ENCODE measurements at regions not wholly inside any gene's neighbourhood (a gene's known extent, or its start where the extent isn't known, plus 50 kb on each side); places are given as distances from the start of the nearest gene placed in this dataset.

GRCh38 chr4:17414392-17414791 is 97.5 kb downstream of the QDPR start:
- no peak overlapping the region for H3K4me3 ChIP-seq
- H3K4me1 ChIP-seq: no peaks in the 10 kb centered on the region
- no peak overlapping the region for H3K27ac ChIP-seq
- TF ChIP-seq, protein P1, sequence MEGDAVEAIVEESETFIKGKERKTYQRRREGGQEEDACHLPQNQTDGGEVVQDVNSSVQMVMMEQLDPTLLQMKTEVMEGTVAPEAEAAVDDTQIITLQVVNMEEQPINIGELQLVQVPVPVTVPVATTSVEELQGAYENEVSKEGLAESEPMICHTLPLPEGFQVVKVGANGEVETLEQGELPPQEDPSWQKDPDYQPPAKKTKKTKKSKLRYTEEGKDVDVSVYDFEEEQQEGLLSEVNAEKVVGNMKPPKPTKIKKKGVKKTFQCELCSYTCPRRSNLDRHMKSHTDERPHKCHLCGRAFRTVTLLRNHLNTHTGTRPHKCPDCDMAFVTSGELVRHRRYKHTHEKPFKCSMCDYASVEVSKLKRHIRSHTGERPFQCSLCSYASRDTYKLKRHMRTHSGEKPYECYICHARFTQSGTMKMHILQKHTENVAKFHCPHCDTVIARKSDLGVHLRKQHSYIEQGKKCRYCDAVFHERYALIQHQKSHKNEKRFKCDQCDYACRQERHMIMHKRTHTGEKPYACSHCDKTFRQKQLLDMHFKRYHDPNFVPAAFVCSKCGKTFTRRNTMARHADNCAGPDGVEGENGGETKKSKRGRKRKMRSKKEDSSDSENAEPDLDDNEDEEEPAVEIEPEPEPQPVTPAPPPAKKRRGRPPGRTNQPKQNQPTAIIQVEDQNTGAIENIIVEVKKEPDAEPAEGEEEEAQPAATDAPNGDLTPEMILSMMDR (IDR thresholded peaks at IDR 0.05): no peak
- H3K9me3 ChIP-seq: peaks cover 0 to 19% of the 10 kb centered on the region in 2 donors
- no peaks in the 10 kb centered on the region for H3K27me3 ChIP-seq
- intact Hi-C loops (cut with DNase I): no loop called here
- ATAC-seq (no peak), DNase-seq (peak in 1 of 4 donors; percentile 80)
- H3K36me3 ChIP-seq: no peaks in the 10 kb centered on the region

GRCh38 chr4:17400686-17401085 is 111.2 kb downstream of the QDPR start:
- no peaks in the 10 kb centered on the region for H3K27me3 ChIP-seq
- DNase-seq (no peak), ATAC-seq (no peak)
- TF ChIP-seq, protein P1 (IDR thresholded peaks at IDR 0.05): no peak
- no peaks in the 10 kb centered on the region for H3K4me1 ChIP-seq
- no peak overlapping the region for H3K27ac ChIP-seq
- H3K9me3 ChIP-seq: no peaks in the 10 kb centered on the region
- H3K4me3 ChIP-seq: no peak overlapping the region
- intact Hi-C loops (cut with DNase I): no loop called here
- H3K36me3 ChIP-seq: no peaks in the 10 kb centered on the region

DNA sequence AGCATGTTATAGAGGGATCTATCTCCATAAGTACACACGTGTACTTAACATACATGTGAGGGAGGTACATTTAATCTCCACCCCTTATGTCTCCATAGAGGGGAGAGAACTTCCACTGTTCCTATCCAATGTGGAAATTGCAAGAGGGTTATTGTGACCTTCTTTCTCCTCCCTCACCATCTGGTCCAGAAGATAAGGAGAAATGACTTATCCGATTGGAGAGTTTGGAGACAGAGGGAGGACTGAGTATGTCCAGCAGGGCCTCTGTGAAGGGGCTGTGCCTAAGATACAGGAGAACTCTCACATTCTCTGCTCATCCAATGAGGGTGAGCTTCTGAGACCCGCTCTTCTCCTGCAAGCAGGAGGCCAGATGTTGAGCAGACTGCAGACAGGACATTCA is 113.1 kb downstream of the QDPR start:
- no peaks in the 10 kb centered on the region for H3K9me3 ChIP-seq
- no peak for DNase-seq
- TF ChIP-seq, protein P1 (IDR thresholded peaks at IDR 0.05): no peak
- H3K4me3 ChIP-seq: no peak overlapping the region
- H3K27me3 ChIP-seq: no peaks in the 10 kb centered on the region
- ATAC-seq: no peak
- H3K27ac ChIP-seq: no peak overlapping the region
- intact Hi-C loops (cut with DNase I): no loop called here
- no peaks in the 10 kb centered on the region for H3K36me3 ChIP-seq
- H3K4me1 ChIP-seq: no peaks in the 10 kb centered on the region

- Histone ChIP-seq H3K27me3 (no peaks in the 10 kb centered on the region), H3K4me1 (no peaks in the 10 kb centered on the region), H3K27ac (no peak overlapping the region), H3K9me3 (no peaks in the 10 kb centered on the region), H3K36me3 (no peaks in the 10 kb centered on the region), H3K4me3 (no peak overlapping the region)
- intact Hi-C loops (cut with DNase I): no loop called here
- DNase-seq (no peak), ATAC-seq (no peak)
- TF ChIP-seq, protein P1 (IDR thresholded peaks at IDR 0.05): no peak
Observed at GRCh38 chr4:17398035-17398434, 113.9 kb downstream of the QDPR start.

DNA sequence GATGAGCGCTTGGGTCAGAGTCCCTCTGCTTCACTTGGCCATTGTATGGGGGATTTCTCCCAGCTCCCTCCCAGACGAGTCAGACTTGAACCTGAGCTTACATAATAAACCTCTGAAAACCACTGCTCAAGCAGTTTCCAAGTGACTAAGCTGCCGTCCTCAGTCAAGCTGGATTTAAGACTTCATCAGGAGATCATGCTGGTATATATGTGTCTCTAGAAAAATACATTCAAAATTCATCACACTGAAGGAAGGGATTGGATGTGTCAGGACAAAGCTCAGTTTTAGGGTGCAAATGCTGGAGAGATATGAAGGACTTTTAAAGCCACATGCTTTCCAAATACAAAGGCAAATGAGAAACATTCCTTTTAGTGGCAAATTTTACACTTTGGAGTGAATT is 114.3 kb downstream of the QDPR start:
- no peak for ATAC-seq
- intact Hi-C loops (cut with DNase I): no loop called here
- TF ChIP-seq, protein P1 (IDR thresholded peaks at IDR 0.05): no peak
- Histone ChIP-seq H3K4me3 (no peak overlapping the region), H3K27me3 (no peaks in the 10 kb centered on the region), H3K36me3 (no peaks in the 10 kb centered on the region), H3K4me1 (no peaks in the 10 kb centered on the region), H3K27ac (no peak overlapping the region), H3K9me3 (peaks cover 0 to 2% of the 10 kb centered on the region in 2 donors)
- DNase-seq: no peak
